HT1080 (cell line): ENCODE measurements at regions not wholly inside any gene's neighbourhood (a gene's known extent, or its start where the extent isn't known, plus 50 kb on each side); places are given as distances from the start of the nearest gene placed in this dataset.

Experiments used
- DNase-seq: peaks from one replicate; pipeline ENCODE4 v3.0.0-alpha.2; 2015; ENCODE audit warnings: low read depth

GRCh38 chr5:61652916-61653315, 320.9 kb downstream of the ZSWIM6 start:
- no peak for DNase-seq

DNA sequence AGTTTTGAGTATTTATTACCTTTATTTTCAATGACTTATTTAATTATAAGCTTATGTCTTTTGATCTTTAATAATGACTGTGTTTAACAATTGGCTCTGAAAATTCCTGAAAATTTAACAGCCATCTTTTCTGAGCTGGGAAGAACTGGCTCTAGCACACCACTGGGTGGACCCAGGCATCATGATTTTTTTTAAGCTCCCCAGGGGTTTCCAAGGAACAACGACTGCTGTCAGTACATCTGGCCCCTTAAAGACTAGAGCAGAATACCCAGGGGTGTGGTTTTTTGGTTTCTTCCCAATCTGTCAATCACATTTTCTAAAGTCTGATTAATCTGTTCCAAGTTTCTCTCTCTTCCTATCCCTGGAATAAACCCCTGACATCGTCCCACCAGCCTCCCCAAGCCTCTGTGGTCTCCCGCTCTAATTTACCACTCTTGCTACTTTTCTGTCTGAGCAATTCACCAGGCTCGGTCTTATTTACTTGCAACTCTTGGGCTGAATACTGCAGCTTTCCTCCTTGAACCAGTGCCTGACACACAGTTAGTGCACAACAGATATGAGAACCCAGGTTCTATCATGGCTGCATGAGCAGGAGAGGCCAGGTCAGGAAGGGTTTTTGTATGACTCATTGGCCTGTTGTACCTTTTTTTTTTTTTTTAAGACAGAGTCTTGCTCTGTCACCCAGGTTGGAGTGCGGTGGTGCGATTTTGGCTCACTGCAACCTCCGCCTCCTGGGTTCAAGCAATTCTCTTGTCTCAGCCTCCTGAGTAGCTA, 321.9 kb downstream of the ZSWIM6 start:
- no peak for DNase-seq

DNA sequence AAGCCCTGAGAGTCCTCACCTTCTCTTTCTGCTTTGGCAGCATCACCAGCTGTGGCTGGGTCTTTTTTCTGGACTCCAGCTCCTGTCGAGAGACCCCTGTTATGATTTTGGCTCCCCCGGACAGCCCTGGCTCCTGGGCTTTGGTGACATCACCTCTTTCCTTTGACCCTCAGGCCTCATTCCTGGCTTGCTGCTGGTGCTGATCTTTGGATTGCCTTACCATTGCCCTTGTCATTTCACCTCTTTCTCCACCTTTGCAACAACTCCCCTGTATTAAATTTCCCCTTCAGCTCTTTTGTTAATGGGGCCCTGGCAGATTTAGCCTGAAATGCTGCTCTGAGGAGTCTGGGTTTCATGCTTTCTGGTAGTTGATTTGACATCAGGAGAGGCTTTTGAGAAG, 322.8 kb downstream of the ZSWIM6 start:
- DNase-seq = no peak

GRCh38 chr5:61657010-61657409, 325.0 kb downstream of the ZSWIM6 start:
- DNase-seq = no peak

GRCh38 chr5:61657686-61658085, 325.6 kb downstream of the ZSWIM6 start:
- no peak for DNase-seq

DNA sequence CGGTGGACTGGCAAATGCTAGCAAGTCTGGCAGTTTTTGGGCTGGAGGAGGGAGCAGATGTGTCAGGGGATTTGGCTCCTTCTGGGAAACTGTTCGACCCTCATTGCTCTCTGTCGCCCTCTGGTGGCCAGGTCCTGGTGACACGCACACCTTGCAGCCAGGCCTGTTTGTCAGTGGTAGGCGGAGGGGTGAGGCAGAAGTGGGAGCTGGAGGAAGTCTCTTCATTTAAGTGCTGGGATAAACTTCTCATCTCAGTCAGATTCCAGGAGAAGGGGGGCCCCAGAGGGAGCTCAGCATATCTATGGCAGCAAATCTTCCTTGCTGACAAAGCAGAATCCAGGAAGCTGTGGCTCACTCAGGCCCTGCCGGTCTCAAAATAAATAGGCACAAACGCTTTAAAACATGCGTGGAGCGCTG, 326.5 kb downstream of the ZSWIM6 start:
- DNase-seq = peak; percentile 62

DNA sequence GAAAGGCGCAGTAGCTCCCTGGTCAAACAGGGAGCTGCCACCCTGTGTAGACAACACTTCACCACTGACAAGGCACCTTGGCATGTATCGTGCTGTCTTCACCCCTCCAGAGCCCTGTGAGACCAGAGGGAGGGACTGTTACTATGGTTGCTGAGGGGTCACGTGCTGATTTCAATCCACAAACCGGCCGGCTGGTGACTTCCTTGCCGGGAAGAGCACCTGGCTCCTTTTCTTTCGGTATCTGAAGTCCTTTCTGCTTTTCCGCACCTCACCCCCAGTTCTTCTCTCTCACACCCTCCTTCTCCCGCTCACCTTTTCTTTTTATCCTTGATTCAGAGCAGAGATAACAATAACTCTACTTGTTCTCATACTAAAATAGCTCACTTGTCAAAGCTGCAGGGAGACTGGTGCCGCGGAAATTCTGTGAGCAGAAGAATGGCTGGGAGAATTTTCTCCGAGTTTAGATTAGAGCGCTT, 327.2 kb downstream of the ZSWIM6 start:
- DNase-seq = no peak

GRCh38 chr5:61662670-61663069, 330.6 kb downstream of the ZSWIM6 start:
- DNase-seq = no peak

GRCh38 chr5:61666064-61666621, 334.1 kb downstream of the ZSWIM6 start:
- no peak for DNase-seq

- DNase-seq = no peak
These were observed 335.6 kb downstream of the ZSWIM6 start for GRCh38 chr5:61667525-61668218.

DNA sequence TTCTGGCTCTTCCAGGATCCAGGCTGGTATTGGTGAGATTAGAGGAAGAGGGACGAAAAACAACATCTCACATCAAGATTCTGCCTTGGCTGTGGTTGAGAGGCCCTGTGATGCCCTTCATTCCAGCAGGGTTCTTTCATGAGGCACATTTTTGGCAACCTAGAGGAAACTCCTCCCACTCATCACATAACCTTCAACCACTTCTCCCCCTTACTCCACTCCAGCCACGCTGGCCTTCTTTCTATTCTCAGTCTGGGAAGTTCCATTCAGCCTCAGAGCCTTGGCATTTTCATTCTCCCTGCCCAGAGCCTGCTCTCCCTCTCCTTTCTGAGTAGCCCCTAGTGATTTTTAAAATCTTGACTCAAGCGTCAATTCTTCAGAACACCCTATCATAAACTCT, 337.5 kb downstream of the ZSWIM6 start:
- DNase-seq = no peak

DNA sequence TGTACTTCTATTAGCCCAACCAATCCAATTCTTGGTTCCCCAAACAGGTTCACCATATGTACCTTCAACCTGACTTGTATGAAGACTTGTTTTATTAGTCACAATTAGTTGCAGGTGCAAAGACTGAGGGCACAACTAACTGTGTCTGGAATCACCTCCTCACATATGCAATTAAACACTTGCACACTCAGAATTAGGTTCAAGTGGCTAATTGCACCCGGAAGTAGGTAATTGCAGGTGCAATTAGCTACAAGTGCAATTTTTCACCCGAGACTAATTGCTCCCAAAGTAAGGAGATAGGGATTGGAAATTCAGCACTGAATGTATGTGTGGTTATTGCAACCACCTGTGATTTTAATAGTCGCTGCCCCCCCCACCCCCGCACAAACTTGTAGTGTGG, 338.9 kb downstream of the ZSWIM6 start:
- no peak for DNase-seq

DNA sequence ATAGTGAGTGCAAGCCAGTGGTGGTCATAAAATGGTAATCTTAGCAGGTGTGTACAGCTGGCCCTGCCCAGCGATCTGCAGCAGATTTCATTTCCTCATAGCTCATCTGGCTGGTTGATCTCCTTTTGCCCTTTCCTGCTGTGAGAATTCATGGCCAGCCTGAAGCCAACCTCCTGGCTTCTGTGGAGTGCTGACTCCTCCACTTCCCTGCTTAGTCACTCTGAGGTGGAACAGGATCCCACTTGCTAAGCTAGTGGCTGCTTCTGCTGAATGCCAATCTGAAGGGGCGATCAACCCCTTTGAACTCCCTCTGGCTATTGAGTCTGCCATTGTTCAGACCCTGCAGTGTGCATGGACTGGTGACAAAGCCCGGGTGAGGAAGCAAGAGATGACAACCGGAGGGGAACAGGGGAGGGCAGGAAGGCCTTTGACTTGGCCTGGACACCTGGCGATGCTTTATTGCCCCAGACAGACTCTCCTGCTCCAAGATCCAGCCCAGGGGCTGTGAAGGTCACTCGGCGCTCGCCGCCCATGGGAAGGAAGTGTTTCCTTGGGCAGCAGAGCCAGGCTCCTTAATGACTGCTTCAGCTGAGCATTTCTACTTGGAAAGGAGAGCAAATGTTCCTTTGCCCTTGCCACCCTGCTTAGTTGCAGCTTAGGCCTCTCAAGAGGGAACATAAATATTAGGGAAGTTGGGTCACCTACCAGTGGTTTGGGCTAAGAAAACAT, 341.1 kb downstream of the ZSWIM6 start:
- peak; percentile 86 for DNase-seq

- DNase-seq = no peak
These were observed 342.3 kb downstream of the ZSWIM6 start for GRCh38 chr5:61674378-61674777.

DNA sequence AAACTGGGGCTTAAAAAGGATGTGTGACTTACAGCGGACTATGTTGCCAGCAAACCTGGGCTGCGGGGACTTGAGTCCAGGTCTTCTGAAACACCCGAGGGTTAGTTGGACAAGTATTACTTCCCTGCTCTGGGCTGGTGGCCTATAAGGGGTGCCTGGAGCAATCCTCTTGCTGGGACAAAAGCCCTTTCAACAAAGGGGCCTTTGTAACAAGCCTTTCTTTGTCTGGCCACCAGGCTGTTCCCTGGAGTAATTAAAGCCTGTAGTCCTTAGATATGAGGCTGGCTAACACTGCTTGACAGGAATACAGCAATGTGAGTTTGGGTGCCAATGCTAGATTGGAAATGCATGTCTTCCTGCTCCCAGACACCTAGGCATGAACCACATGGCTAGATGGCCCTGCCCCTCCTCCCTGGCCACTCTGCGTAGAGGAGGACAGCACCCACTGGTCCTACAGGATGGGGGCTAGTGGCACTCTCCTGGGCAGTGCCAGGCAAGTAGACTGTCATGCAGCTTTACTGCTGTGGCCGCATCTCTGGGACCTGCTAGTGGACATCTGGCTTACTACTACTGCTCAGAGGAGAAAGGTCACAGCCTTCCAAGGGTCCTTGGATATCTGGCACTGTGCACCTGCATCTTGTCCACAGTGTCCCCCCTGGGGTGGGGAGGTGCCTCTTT, 343.1 kb downstream of the ZSWIM6 start:
- DNase-seq = peak; percentile 29

DNA sequence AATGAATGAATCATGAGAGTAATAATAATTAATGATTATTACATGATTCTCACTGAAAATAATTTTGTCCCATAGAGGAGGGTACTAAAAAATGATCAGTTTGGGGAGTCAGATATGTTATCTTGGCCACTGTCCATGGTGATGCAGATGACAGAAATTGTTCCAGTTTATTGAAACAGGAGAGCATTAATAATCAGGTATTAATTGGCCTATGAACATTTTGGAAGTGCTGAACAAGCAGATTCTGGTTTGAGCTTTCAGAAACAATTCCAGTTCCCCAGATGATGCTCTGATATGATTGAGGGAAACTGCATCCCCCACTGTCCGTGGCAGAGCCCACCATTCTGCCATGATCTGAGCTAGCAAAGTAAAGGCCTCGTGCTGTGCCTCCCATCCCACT, 345.2 kb downstream of the ZSWIM6 start:
- DNase-seq = no peak

GRCh38 chr5:61678966-61679365, 346.9 kb downstream of the ZSWIM6 start:
- DNase-seq = peak; percentile 61

DNA sequence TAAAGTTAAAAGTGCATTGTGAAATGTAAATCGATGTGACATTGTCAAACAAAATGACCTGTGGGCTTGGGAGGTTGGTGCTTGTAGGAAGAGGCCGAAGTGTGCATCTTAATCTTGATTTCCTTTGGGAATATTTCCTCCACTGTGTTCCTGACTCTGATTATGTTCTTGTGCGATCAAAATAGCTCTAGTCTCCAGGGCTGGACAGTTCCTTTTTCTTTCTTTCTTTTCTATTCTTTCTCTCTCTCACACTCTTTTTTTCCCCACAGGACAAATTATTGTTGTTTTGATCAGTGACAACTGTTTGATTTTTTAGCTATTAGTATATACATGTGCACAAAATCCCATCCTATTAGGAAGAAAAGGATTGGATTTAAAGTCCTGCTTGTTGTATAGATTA, 347.5 kb downstream of the ZSWIM6 start:
- DNase-seq = no peak

DNA sequence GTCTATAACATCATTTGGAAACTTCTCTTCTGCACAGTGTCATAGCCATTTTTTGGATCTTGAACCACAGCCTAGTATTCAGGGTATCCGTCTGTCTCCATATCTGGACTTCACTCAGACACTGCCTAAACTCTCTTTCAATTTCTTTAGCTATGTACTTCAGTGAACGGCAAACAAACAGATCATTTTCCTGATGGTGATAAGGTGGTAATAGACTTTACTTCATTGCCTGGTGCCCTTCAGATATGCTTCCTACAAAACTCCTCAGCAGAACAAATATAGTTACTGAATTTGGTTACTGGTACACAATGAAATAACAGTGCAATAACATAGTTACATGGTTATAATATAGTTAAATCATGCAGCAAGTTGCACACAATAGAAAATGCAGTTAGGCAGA, 348.2 kb downstream of the ZSWIM6 start:
- no peak for DNase-seq

DNA sequence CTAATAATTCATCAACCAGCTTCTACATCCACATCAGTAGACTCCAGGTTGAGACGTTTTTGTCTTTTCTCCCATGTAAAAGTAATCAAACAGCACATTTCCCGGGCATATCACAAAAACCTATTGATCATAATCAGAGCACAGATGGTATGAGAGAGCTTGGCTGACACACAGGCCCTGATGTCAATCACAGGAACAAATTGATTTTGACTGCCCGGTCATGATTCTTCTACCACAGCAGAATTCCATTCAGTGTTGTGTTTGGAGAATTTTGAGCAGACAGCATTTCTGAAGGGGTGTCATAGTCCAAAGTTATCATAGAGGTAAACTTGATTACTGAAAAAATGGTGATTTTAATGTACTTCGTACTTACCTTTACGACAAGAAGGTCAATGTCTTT, 351.1 kb downstream of the ZSWIM6 start:
- DNase-seq = no peak

GRCh38 chr5:61683926-61684325, 351.9 kb downstream of the ZSWIM6 start:
- no peak for DNase-seq
